ENCODE measurements at regions not wholly inside any gene's neighbourhood (a gene's known extent, or its start where the extent isn't known, plus 50 kb on each side); places are given as distances from the start of the nearest gene placed in this dataset.

DNA sequence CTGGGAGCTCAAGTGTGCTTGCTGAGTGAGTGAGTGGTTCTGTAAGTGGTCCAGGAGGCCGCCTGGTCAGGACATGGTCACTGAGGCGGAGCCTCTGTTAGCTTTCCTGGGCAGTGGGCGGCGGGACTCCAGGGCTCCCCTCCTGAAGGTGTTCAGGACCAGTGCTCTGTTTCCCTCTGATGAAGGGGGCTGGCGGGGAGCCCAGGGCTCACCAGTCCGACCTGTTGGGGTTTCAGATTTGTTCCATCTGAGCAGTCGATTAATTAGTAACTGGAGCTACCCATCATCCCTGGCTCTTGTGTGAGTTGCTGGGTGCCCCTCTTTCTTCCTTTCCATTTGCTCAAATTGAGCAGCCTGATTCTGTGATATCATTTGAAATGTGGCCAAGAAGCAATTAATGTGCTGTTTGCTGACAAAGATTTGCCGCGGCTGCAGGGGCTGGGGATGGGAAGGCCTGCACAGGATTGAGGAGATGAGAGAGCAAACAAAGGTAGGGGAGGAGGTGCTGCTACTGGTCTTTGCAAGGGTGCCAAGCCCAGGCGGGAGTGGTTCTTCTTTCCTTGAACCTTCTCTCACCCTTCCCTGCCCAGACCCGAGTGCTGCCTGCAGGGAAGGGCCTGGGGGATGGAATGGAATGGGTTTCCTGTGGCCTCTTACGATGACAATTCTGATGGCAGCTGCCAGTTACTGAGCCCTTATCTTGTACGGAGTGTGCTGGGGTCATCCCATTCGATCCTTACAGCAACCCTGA is 92.8 kb upstream of the PITX1 start:
- TF ChIP-seq, protein P1, sequence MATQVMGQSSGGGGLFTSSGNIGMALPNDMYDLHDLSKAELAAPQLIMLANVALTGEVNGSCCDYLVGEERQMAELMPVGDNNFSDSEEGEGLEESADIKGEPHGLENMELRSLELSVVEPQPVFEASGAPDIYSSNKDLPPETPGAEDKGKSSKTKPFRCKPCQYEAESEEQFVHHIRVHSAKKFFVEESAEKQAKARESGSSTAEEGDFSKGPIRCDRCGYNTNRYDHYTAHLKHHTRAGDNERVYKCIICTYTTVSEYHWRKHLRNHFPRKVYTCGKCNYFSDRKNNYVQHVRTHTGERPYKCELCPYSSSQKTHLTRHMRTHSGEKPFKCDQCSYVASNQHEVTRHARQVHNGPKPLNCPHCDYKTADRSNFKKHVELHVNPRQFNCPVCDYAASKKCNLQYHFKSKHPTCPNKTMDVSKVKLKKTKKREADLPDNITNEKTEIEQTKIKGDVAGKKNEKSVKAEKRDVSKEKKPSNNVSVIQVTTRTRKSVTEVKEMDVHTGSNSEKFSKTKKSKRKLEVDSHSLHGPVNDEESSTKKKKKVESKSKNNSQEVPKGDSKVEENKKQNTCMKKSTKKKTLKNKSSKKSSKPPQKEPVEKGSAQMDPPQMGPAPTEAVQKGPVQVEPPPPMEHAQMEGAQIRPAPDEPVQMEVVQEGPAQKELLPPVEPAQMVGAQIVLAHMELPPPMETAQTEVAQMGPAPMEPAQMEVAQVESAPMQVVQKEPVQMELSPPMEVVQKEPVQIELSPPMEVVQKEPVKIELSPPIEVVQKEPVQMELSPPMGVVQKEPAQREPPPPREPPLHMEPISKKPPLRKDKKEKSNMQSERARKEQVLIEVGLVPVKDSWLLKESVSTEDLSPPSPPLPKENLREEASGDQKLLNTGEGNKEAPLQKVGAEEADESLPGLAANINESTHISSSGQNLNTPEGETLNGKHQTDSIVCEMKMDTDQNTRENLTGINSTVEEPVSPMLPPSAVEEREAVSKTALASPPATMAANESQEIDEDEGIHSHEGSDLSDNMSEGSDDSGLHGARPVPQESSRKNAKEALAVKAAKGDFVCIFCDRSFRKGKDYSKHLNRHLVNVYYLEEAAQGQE (IDR thresholded peaks at IDR 0.05) = no peak
- no peak for TF ChIP-seq HNF4A (conservative IDR thresholded peaks at IDR 0.05)
- no peak for TF ChIP-seq GABPA (IDR thresholded peaks at IDR 0.05 in 1 of 2, conservative IDR thresholded peaks at IDR 0.05 in 1 of 2)
- TF ChIP-seq, protein P2, sequence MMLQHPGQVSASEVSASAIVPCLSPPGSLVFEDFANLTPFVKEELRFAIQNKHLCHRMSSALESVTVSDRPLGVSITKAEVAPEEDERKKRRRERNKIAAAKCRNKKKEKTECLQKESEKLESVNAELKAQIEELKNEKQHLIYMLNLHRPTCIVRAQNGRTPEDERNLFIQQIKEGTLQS (IDR thresholded peaks at IDR 0.05) = no peak
- TF ChIP-seq FOXA2 (IDR thresholded peaks at IDR 0.05) = no peak
- TF ChIP-seq FOXA1 (IDR thresholded peaks at IDR 0.05) = no peak
- TF ChIP-seq YY1 (IDR thresholded peaks at IDR 0.05) = no peak
- TF ChIP-seq HNF4G (IDR thresholded peaks at IDR 0.05) = no peak
- no peak for TF ChIP-seq EGR1 (IDR thresholded peaks at IDR 0.05; ENCODE audit: low read depth in 2 of 2)
- TF ChIP-seq NR2F2 (IDR thresholded peaks at IDR 0.05) = no peak
- TF ChIP-seq SP1 (IDR thresholded peaks at IDR 0.05) = no peak
- no peak for DNase-seq (ENCODE audit: low spot score)
- Histone ChIP-seq H3K36me3 (ENCODE audit: control insufficient read depth in 4 of 4, insufficient read depth in 3 of 4, low read depth in 1 of 4, low read length in 3 of 4) (no peaks in the 10 kb centered on the region), H3K4me1 (ENCODE audit: control insufficient read depth in 4 of 4, insufficient read depth in 4 of 4, low read length in 3 of 4) (no peaks in the 10 kb centered on the region), H3K9ac (ENCODE audit: low read depth in 1 of 2, low read length in 2 of 2) (no peak overlapping the region), H3K27me3 (ENCODE audit: control insufficient read depth in 4 of 4, insufficient read depth in 4 of 4, low read length in 3 of 4) (no peaks in the 10 kb centered on the region), H3K4me3 (ENCODE audit: low read depth in 1 of 3, low read length in 3 of 3) (no peak overlapping the region), H3K9me3 (ENCODE audit: control insufficient read depth in 4 of 4, low read length in 3 of 4) (no peaks in the 10 kb centered on the region), H3K27ac (ENCODE audit: low read depth in 1 of 2, low read length in 2 of 2) (no peak overlapping the region)
- 73% methylated on average over 14 of the region's 14 CpGs for WGBS

DNA sequence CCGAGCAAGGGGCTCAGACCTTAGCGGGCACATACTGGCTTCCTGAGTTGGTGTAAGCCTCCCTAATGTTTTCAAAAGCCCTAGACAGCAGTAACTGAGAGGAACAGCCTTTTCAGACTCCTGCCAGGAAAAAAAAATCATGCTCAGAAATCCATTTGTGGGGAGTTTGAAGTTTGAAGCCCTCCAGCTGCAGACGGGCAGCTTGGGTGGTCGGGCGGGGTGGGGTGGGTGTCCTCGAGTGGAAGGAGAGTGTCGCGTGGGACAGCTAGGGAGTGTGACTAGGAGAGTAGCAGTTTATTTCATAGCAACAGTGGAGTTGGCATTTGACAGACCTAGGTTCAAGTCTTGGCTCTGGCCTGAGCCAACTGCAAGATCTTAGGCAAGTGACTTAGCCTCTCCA is 90.7 kb upstream of the PITX1 start:
- DNase-seq (ENCODE audit: low spot score) = no peak
- no peak overlapping the region for H3K4me3 ChIP-seq (ENCODE audit: low read depth in 1 of 3, low read length in 3 of 3)
- WGBS = 83% methylated on average over 8 of the region's 8 CpGs

More for the DNA sequence above, 90.7 kb upstream of the PITX1 start:
- H3K9ac ChIP-seq (ENCODE audit: low read depth in 1 of 2, low read length in 2 of 2) = no peak overlapping the region
- no peaks in the 10 kb centered on the region for H3K36me3 ChIP-seq (ENCODE audit: control insufficient read depth in 4 of 4, insufficient read depth in 3 of 4, low read depth in 1 of 4, low read length in 3 of 4)
- no peak for TF ChIP-seq HNF4G (IDR thresholded peaks at IDR 0.05)
- TF ChIP-seq, protein P3, sequence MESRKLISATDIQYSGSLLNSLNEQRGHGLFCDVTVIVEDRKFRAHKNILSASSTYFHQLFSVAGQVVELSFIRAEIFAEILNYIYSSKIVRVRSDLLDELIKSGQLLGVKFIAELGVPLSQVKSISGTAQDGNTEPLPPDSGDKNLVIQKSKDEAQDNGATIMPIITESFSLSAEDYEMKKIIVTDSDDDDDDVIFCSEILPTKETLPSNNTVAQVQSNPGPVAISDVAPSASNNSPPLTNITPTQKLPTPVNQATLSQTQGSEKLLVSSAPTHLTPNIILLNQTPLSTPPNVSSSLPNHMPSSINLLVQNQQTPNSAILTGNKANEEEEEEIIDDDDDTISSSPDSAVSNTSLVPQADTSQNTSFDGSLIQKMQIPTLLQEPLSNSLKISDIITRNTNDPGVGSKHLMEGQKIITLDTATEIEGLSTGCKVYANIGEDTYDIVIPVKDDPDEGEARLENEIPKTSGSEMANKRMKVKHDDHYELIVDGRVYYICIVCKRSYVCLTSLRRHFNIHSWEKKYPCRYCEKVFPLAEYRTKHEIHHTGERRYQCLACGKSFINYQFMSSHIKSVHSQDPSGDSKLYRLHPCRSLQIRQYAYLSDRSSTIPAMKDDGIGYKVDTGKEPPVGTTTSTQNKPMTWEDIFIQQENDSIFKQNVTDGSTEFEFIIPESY (IDR thresholded peaks at IDR 0.05) = no peak
- TF ChIP-seq FOXA1 (IDR thresholded peaks at IDR 0.05) = no peak
- TF ChIP-seq YY1 (IDR thresholded peaks at IDR 0.05) = no peak
- TF ChIP-seq NR2F2 (IDR thresholded peaks at IDR 0.05) = no peak
- no peak for TF ChIP-seq HNF4A (conservative IDR thresholded peaks at IDR 0.05)
- no peak for TF ChIP-seq RAD21 (IDR thresholded peaks at IDR 0.05)
- TF ChIP-seq EGR1 (IDR thresholded peaks at IDR 0.05; ENCODE audit: low read depth in 2 of 2) = no peak
- no peak for TF ChIP-seq FOXA2 (IDR thresholded peaks at IDR 0.05)
- TF ChIP-seq GABPA (IDR thresholded peaks at IDR 0.05 in 1 of 2, conservative IDR thresholded peaks at IDR 0.05 in 1 of 2) = no peak
- H3K27me3 ChIP-seq (ENCODE audit: control insufficient read depth in 4 of 4, insufficient read depth in 4 of 4, low read length in 3 of 4) = no peaks in the 10 kb centered on the region
- H3K27ac ChIP-seq (ENCODE audit: low read depth in 1 of 2, low read length in 2 of 2) = no peak overlapping the region
- no peaks in the 10 kb centered on the region for H3K9me3 ChIP-seq (ENCODE audit: control insufficient read depth in 4 of 4, low read length in 3 of 4)
- no peaks in the 10 kb centered on the region for H3K4me1 ChIP-seq (ENCODE audit: control insufficient read depth in 4 of 4, insufficient read depth in 4 of 4, low read length in 3 of 4)

All from liver (tissue), 7 donors.